ENCODE measurements at regions not wholly inside any gene's neighbourhood (a gene's known extent, or its start where the extent isn't known, plus 50 kb on each side); places are given as distances from the start of the nearest gene placed in this dataset.

GRCh38 chr16:7765079-7765550, 432.5 kb downstream of the RBFOX1 start:
- TF ChIP-seq CTCF (IDR thresholded peaks at IDR 0.05), result no peak
- TF ChIP-seq POLR2A (IDR thresholded peaks at IDR 0.05), result no peak
